Adrenal gland (tissue), 9 donors: ENCODE measurements at regions not wholly inside any gene's neighbourhood (a gene's known extent, or its start where the extent isn't known, plus 50 kb on each side); places are given as distances from the start of the nearest gene placed in this dataset.

Source experiments
- DNase-seq, 7 donors: peaks; one replicate each; pipeline ENCODE4 v3.0.0-alpha.2; 2019 to 2020
- H3K27ac ChIP-seq, 5 donors: fragments of 200-600 bp; sonication (generic) in 4 of 5; 1 replicate in 3 of 5; 2 replicates in 2 of 5; pipeline versions ENCODE4 v1.5.1 to v1.8.0; 2016 to 2020; ENCODE audit warnings: mild to moderate bottlenecking in 1 of 5
- H3K27me3 ChIP-seq: fragments of 200-600 bp; 2 replicates; pipeline ENCODE4 v1.8.0; 2021
- H3K36me3 ChIP-seq, 2 donors: fragments of 200-600 bp; replicated peaks in 1 of 2; 1 replicate in 1 of 2; 2 replicates in 1 of 2; pipeline versions ENCODE4 v1.5.1 to v1.8.0; 2018 to 2022
- H3K4me1 ChIP-seq, 2 donors: fragments of 200-600 bp; replicated peaks in 1 of 2; 1 replicate in 1 of 2; 2 replicates in 1 of 2; pipeline versions ENCODE4 v1.5.1 to v1.8.0; 2018 to 2021
- H3K4me3 ChIP-seq, 4 donors: fragments of 200-600 bp; sonication (generic) in 3 of 4; one replicate each; pipeline ENCODE4 v1.5.1; 2016 to 2018
- H3K9me3 ChIP-seq, 3 donors: fragments of 200-600 bp; sonication (generic) in 1 of 3; replicated peaks in 1 of 3; 1 replicate in 2 of 3; 2 replicates in 1 of 3; pipeline versions ENCODE4 v1.5.1 to v1.8.0; 2016 to 2021
- CTCF ChIP-seq, 6 experiments: fragments of 450-650 bp in 4 of 6; fragments of 200-600 bp in 2 of 6; sonication (generic) in 1 of 6; IDR thresholded peaks; 1 replicate in 5 of 6; 2 replicates in 1 of 6; pipeline versions ENCODE4 v1.5.1 to v1.8.0; 2016 to 2021; ENCODE audit warnings: antibody characterized with exemption in 6 of 6, mild to moderate bottlenecking in 2 of 6, moderate library complexity in 1 of 6
- POLR2A ChIP-seq, 2 donors: fragments of 450-650 bp; IDR thresholded peaks; one replicate each; pipeline ENCODE4 v1.6.1; 2017; ENCODE audit warnings: antibody characterized with exemption in 2 of 2, mild to moderate bottlenecking in 2 of 2, moderate library complexity in 1 of 2
- WGBS, 4 donors: extraction: QIAGEN DNeasy Blood & Tissue Kit in 2 of 4; methylation state at CpG; one replicate each; pipeline versions ENCODE4 v1.1.5 to v1.1.7; 2013 to 2017; 5-methylcytosine and 5-hydroxymethylcytosine counted together
- intact Hi-C, 2 donors: fragments of 100-400 bp; cut with DNase I; formaldehyde crosslinking; loops; one replicate each; pipeline versions ENCODE4 v1.14.1 to v1.15.0; 2022 to 2023
- donor health status: healthy with polysubstance abuse.
- donor health status: Bipolar disorder and iron deficiency.
- donor health status: DM: yes; HTN: yes; CAD: no.
- donor health status: DM: no; HTN: no; CAD: no.
- donor health status: DM: no; HTN: no; CAD: no.

- Histone ChIP-seq H3K9me3 (no peaks in the 10 kb centered on the region), H3K36me3 (no peaks in the 10 kb centered on the region), H3K27ac (no peak overlapping the region), H3K4me3 (no peak overlapping the region), H3K27me3 (peaks cover 8% of the 10 kb centered on the region), H3K4me1 (no peaks in the 10 kb centered on the region)
- intact Hi-C loops, result no loop called here
- DNase-seq, result no peak
- 69 to 91% (median 79%) methylated on average over 3 of the region's 3 CpGs for WGBS, 4 donors
- TF ChIP-seq POLR2A (IDR thresholded peaks at IDR 0.05) (no peak), CTCF (IDR thresholded peaks at IDR 0.05) (no peak)
Observed at GRCh38 chrX:134714633-134715110, 56.4 kb upstream of the PLAC1 start.

GRCh38 chrX:134713618-134714107, 55.4 kb upstream of the PLAC1 start:
- TF ChIP-seq POLR2A (IDR thresholded peaks at IDR 0.05) (no peak), CTCF (IDR thresholded peaks at IDR 0.05) (no peak)
- H3K9me3 ChIP-seq, result no peaks in the 10 kb centered on the region
- H3K4me1 ChIP-seq, result no peaks in the 10 kb centered on the region
- WGBS, 4 donors, result 74 to 100% (median 81%) methylated on average over 1 to 10 of the region's 10 CpGs
- no peaks in the 10 kb centered on the region for H3K36me3 ChIP-seq
- H3K27me3 ChIP-seq, result peaks cover 8% of the 10 kb centered on the region
- no peak for DNase-seq
- H3K27ac ChIP-seq, result no peak overlapping the region
- no peak overlapping the region for H3K4me3 ChIP-seq
- intact Hi-C loops, result no loop called here

- Histone ChIP-seq H3K4me1 (no peaks in the 10 kb centered on the region), H3K4me3 (no peak overlapping the region), H3K27me3 (peaks cover 4% of the 10 kb centered on the region), H3K27ac (no peak overlapping the region), H3K9me3 (no peaks in the 10 kb centered on the region), H3K36me3 (no peaks in the 10 kb centered on the region)
- intact Hi-C loops, result no loop called here
- TF ChIP-seq CTCF (IDR thresholded peaks at IDR 0.05) (no peak), POLR2A (IDR thresholded peaks at IDR 0.05) (no peak)
- no peak for DNase-seq
- WGBS, 4 donors, result 63 to 79% (median 67%) methylated on average over 3 of the region's 3 CpGs
Observed at GRCh38 chrX:134712272-134712671, 54.0 kb upstream of the PLAC1 start.

- intact Hi-C loops, result no loop called here
Observed at GRCh38 chrX:134711135-134711921, 53.1 kb upstream of the PLAC1 start.

More at GRCh38 chrX:134711135-134711921, 53.1 kb upstream of the PLAC1 start:
- no peak for DNase-seq
- Histone ChIP-seq H3K9me3 (no peaks in the 10 kb centered on the region), H3K4me3 (no peak overlapping the region), H3K4me1 (no peaks in the 10 kb centered on the region), H3K27me3 (peaks cover 4% of the 10 kb centered on the region), H3K36me3 (no peaks in the 10 kb centered on the region), H3K27ac (no peak overlapping the region)
- WGBS, 4 donors, result 48 to 62% (median 55%) methylated on average over 3 of the region's 3 CpGs
- TF ChIP-seq POLR2A (IDR thresholded peaks at IDR 0.05), result no peak
